ENCODE measurements at regions not wholly inside any gene's neighbourhood (a gene's known extent, or its start where the extent isn't known, plus 50 kb on each side); places are given as distances from the start of the nearest gene placed in this dataset.

DNA sequence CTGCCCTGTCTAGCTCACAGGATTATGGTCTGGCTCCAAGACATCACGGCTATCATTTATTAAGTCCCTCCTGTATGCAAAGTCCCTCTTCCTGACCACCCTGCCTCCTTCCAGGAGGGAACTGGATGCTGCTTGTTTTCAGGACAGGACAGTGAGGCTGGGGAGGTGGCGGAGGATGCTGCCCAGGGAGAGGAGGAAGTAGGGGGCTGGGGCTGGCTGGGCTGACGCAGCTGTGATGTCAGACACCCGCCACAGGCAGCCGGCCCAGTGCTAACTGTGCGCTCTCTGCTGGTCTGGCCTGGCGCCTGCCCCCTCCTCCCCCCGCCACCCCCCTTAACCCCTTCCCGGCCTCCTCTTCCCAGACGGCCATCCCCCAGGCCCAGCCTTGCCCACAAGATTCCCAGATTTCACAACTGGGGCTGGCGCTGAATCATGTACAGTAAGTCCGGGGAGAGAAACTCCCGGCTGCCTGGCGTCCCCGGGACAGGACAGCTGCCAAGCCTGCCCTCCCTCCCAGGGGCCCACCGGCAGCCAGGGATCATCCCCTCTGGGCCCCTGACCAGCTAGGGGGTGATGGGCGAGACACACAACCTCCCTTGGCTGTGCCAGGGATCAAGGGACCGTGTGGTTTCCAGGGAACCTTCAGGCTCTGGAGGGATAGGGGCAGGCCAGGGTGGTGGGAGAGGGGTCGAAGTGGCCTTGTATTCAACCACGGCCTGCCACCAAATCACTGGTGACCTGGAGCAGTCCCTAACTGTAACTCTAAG is 118.1 kb downstream of the CEBPB start:
- no peak overlapping the region for H3K4me3 Mint-ChIP-seq (ENCODE audit: low read depth)
- H3K36me3 Mint-ChIP-seq (ENCODE audit: insufficient read depth): no peaks in the 10 kb centered on the region
- no peak overlapping the region for H3K27ac Mint-ChIP-seq
- no peaks in the 10 kb centered on the region for H3K9me3 Mint-ChIP-seq (ENCODE audit: low read depth)
- H3K4me1 Mint-ChIP-seq (ENCODE audit: low read depth): peaks cover 6% of the 10 kb centered on the region
- TF ChIP-seq, protein P1, sequence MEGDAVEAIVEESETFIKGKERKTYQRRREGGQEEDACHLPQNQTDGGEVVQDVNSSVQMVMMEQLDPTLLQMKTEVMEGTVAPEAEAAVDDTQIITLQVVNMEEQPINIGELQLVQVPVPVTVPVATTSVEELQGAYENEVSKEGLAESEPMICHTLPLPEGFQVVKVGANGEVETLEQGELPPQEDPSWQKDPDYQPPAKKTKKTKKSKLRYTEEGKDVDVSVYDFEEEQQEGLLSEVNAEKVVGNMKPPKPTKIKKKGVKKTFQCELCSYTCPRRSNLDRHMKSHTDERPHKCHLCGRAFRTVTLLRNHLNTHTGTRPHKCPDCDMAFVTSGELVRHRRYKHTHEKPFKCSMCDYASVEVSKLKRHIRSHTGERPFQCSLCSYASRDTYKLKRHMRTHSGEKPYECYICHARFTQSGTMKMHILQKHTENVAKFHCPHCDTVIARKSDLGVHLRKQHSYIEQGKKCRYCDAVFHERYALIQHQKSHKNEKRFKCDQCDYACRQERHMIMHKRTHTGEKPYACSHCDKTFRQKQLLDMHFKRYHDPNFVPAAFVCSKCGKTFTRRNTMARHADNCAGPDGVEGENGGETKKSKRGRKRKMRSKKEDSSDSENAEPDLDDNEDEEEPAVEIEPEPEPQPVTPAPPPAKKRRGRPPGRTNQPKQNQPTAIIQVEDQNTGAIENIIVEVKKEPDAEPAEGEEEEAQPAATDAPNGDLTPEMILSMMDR (IDR thresholded peaks at IDR 0.05; ENCODE audit: unreplicated experiment): no peak
- peaks cover 14% of the 10 kb centered on the region for H3K27me3 Mint-ChIP-seq
- no peak for DNase-seq (ENCODE audit: low spot score, unreplicated experiment)

DNA sequence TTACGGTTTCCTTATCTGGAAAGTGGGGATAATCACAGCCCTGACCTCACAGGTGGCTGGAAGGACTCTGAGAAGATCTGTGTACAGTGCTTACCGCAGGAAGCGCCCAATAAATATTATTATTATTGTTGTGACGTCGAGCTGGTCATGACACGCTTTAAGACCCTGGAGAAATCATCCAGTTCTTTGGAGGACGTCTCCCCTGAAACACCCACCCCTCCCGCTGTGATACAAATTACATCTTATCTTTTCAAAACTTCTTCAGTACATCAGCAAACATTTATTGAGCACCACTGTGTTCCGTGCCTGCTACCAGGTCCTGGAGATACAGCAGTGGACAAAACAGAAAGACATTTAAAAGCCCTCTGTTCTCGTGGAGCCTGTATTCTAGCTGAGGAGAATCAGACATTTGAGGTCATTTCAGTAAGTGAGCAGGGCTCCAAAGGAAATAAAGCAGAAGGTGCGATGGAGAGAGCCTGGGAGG is 118.7 kb downstream of the CEBPB start:
- Mint-ChIP-seq H3K9me3 (ENCODE audit: low read depth) (no peaks in the 10 kb centered on the region), H3K27ac (no peak overlapping the region), H3K4me3 (ENCODE audit: low read depth) (no peak overlapping the region), H3K27me3 (peaks cover 15% of the 10 kb centered on the region), H3K4me1 (ENCODE audit: low read depth) (peaks cover 6% of the 10 kb centered on the region), H3K36me3 (ENCODE audit: insufficient read depth) (no peaks in the 10 kb centered on the region)
- TF ChIP-seq, protein P1 (IDR thresholded peaks at IDR 0.05; ENCODE audit: unreplicated experiment): no peak
- DNase-seq (ENCODE audit: low spot score, unreplicated experiment): no peak

DNA sequence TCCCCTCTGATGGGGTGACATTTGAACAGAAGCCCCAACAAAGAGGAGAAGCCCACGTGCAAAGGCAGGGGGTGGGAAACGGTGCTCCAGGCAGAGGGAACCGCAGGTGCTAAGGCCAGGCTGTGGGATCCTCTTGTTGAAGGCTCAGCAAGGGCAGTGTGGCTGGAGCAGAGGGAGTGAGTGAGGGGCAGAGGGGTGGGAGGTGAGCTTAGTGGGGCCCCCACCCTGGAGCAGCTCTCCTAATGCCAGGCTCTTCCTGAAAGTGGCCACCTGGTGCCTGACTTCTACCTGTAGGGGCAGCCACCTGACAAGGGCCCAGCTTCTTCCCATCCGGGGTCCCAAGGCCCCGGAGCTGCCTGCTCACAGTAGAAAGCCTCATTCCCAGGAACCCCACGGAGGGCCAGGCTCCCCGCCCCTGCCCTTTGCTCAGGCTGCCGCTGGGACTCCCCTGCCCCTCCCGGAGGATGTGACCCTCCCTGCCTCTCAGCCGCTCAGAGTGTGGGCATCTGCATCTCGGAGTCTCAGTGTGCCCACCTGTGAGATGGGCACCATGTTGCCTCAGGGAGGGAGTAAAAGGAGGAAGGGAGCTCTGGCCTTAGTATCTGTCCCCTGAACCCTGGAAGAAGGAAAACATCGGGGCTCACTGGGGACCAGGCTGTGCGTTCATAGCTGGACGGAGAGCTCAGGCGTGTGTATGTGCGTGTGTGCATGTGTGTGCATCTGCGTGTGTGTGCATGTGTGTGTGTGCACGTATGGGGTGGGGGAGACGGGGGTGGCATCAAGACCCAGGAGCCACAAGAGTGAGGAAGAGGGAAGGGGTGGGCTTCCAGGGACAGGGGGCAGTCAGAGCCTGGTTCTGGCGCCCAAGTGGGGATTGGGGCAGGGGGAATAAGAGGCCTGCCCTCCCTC is 119.4 kb downstream of the CEBPB start:
- Mint-ChIP-seq H3K27me3 (peaks cover 15% of the 10 kb centered on the region), H3K9me3 (ENCODE audit: low read depth) (peaks cover 2% of the 10 kb centered on the region), H3K36me3 (ENCODE audit: insufficient read depth) (no peaks in the 10 kb centered on the region), H3K4me1 (ENCODE audit: low read depth) (peaks cover 6% of the 10 kb centered on the region), H3K27ac (no peak overlapping the region), H3K4me3 (ENCODE audit: low read depth) (no peak overlapping the region)
- TF ChIP-seq, protein P1 (IDR thresholded peaks at IDR 0.05; ENCODE audit: unreplicated experiment): no peak
- DNase-seq (ENCODE audit: low spot score, unreplicated experiment): no peak

GRCh38 chr20:50310673-50311051 is 120.0 kb downstream of the CEBPB start:
- peaks cover 15% of the 10 kb centered on the region for H3K27me3 Mint-ChIP-seq
- H3K4me1 Mint-ChIP-seq (ENCODE audit: low read depth): peaks cover 6% of the 10 kb centered on the region
- no peak for DNase-seq (ENCODE audit: low spot score, unreplicated experiment)
- no peak overlapping the region for H3K27ac Mint-ChIP-seq
- no peak overlapping the region for H3K4me3 Mint-ChIP-seq (ENCODE audit: low read depth)
- H3K9me3 Mint-ChIP-seq (ENCODE audit: low read depth): peaks cover 5% of the 10 kb centered on the region
- no peaks in the 10 kb centered on the region for H3K36me3 Mint-ChIP-seq (ENCODE audit: insufficient read depth)
- TF ChIP-seq, protein P1 (IDR thresholded peaks at IDR 0.05; ENCODE audit: unreplicated experiment): no peak

DNA sequence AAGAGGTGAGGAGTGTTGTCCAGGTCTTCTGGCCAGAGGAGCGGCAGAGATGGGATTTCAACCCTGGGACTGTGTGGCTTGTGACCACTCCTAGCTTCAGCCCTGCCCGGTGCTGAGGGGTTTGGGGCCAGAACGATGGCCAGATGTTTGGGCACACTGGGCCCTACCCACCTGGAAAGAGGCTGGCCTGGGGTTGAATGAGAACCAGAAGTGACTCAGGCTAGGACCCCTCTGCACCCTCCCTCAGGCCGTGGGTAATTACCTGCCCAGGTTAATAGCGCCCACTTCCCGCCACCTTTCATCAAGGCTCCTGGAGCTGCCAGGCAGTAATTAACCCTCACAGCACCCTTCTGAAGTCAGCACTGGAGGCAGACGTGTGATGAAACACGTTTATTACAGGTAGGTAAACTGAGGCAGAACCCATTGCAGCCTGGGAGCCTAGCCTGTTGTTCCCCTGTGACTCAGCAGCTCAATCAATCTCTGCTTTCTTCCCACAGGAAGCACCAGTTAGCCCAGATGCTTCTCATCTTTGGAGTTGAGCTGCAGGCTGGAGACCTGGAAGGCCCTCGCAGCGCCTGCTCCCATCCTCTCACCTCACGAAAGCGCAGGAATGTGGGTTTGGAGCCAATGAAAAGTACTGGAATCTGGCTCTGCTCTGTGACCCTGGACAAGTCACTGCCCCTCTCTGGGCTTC is 120.8 kb downstream of the CEBPB start:
- TF ChIP-seq, protein P1 (IDR thresholded peaks at IDR 0.05; ENCODE audit: unreplicated experiment): no peak
- peaks cover 18% of the 10 kb centered on the region for H3K27me3 Mint-ChIP-seq

More for the DNA sequence above, 120.8 kb downstream of the CEBPB start:
- Mint-ChIP-seq H3K27ac (no peak overlapping the region), H3K4me3 (ENCODE audit: low read depth) (no peak overlapping the region), H3K4me1 (ENCODE audit: low read depth) (no peaks in the 10 kb centered on the region), H3K36me3 (ENCODE audit: insufficient read depth) (no peaks in the 10 kb centered on the region), H3K9me3 (ENCODE audit: low read depth) (peaks cover 5% of the 10 kb centered on the region)
- DNase-seq (ENCODE audit: low spot score, unreplicated experiment): no peak

Measured in progenitor cell of endocrine pancreas (in vitro differentiated cells).